HG02798 (cell line): ENCODE measurements at regions not wholly inside any gene's neighbourhood (a gene's known extent, or its start where the extent isn't known, plus 50 kb on each side); places are given as distances from the start of the nearest gene placed in this dataset.
A peak's percentile ranks its signal among the peaks of the same experiment; 100 is the strongest.

Experiments
- ATAC-seq: cut with Tn5 transposase; IDR thresholded peaks from one replicate; pipeline ENCODE4 v1.9.1; 2021; ENCODE audit warnings: mild to moderate bottlenecking; ENCODE audit not compliant: unreplicated experiment, poor library complexity

- no peak for ATAC-seq
Measured at GRCh38 chr10:113354711-113355110, 198.1 kb upstream of the HABP2 start.

- ATAC-seq: no peak
Measured at GRCh38 chr10:113356794-113357680, 195.8 kb upstream of the HABP2 start.

- ATAC-seq: no peak
Measured at GRCh38 chr10:113357681-113358300, 195.1 kb upstream of the HABP2 start.

GRCh38 chr10:113359655-113360054 lies 193.2 kb upstream of the HABP2 start:
- ATAC-seq: no peak

- no peak for ATAC-seq
Measured at GRCh38 chr10:113360870-113361269, 192.0 kb upstream of the HABP2 start.

GRCh38 chr10:113362645-113363091 lies 190.2 kb upstream of the HABP2 start:
- no peak for ATAC-seq

- no peak for ATAC-seq
Measured at GRCh38 chr10:113364227-113364626, 188.6 kb upstream of the HABP2 start.

- no peak for ATAC-seq
Measured at GRCh38 chr10:113368666-113369364, 184.0 kb upstream of the HABP2 start.

- ATAC-seq: no peak
Measured at GRCh38 chr10:113369365-113369694, 183.5 kb upstream of the HABP2 start.

- no peak for ATAC-seq
Measured at GRCh38 chr10:113376428-113376827, 176.4 kb upstream of the HABP2 start.

- no peak for ATAC-seq
Measured at GRCh38 chr10:113379091-113379490, 173.8 kb upstream of the HABP2 start.

GRCh38 chr10:113381416-113381815 lies 171.4 kb upstream of the HABP2 start:
- ATAC-seq: no peak

GRCh38 chr10:113381981-113382509 lies 170.8 kb upstream of the HABP2 start:
- ATAC-seq: peak; percentile 40

GRCh38 chr10:113382691-113383090 lies 170.2 kb upstream of the HABP2 start:
- ATAC-seq: no peak

GRCh38 chr10:113384181-113384580 lies 168.7 kb upstream of the HABP2 start:
- ATAC-seq: no peak

- peak; percentile 86 for ATAC-seq
Measured at GRCh38 chr10:113385021-113385999, 167.5 kb upstream of the HABP2 start.

GRCh38 chr10:113386005-113386404 lies 166.8 kb upstream of the HABP2 start:
- ATAC-seq: no peak

GRCh38 chr10:113389969-113390368 lies 162.9 kb upstream of the HABP2 start:
- no peak for ATAC-seq

- ATAC-seq: no peak
Measured at GRCh38 chr10:113390896-113391295, 162.0 kb upstream of the HABP2 start.

- no peak for ATAC-seq
Measured at GRCh38 chr10:113397047-113397446, 155.8 kb upstream of the HABP2 start.
